GM18505 (cell line): ENCODE measurements at regions not wholly inside any gene's neighbourhood (a gene's known extent, or its start where the extent isn't known, plus 50 kb on each side); places are given as distances from the start of the nearest gene placed in this dataset.

Experiments used
- ATAC-seq: cut with Tn5 transposase; IDR thresholded peaks from one replicate; pipeline ENCODE4 v1.9.1; 2021; ENCODE audit not compliant: unreplicated experiment
- POLR2A ChIP-seq: IDR thresholded peaks from 4 replicates; pipeline ENCODE4 v1.6.1; 2011; ENCODE audit warnings: borderline replicate concordance; ENCODE audit not compliant: insufficient read depth, insufficient read length; ENCODE audit errors: extremely low read depth

GRCh38 chr5:82406205-82406773, 128.1 kb upstream of the RPS23 start:
- no peak for ATAC-seq
- TF ChIP-seq POLR2A = no peak

GRCh38 chr5:82405618-82406204, 127.6 kb upstream of the RPS23 start:
- no peak for TF ChIP-seq POLR2A
- no peak for ATAC-seq

DNA sequence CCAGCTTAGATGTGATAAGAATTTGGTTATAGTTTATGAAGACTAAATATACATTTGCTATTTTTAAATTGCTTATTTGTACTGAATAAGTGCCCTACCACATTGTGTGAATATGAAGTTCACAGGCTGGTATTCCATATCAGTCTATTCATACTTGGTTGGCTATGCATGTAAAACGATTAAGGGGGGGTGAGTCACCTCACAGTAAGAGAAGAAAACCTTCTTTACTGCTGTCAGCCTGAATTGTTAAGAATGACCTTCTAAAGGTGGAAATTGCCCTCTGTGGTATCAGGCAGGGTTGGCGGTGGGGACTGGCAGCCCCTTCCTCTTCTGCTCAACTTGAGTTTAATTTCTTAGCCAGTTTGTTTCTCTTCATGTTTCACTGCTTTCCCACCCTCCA, 127.0 kb upstream of the RPS23 start:
- TF ChIP-seq POLR2A = no peak
- ATAC-seq = no peak

DNA sequence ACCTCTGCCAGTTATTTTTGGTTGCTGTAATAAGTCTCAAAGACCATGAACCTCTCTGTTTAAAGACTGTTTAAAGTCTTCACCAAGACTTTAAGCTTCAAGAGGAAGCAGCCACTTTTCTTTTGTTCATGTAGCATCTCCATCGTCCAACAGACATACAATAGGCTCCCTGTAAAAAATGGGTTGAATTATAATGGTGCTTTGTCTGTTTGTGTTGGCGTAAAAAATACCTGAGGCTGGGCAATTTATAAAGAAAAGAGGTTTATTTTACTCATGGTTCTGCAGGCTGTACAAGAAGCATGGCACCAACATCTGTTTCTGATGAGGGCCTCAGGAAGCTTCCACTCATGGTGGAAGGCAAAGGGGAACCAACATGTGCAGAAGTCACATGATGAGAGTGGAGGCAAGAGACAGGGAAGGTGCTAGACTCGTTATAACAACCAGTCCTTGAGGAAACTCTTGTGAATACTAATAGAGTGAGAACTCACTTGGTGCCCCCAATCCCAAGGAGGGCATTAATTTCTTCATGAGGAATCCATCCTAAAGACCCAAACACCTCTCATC, 126.3 kb upstream of the RPS23 start:
- no peak for ATAC-seq
- no peak for TF ChIP-seq POLR2A

DNA sequence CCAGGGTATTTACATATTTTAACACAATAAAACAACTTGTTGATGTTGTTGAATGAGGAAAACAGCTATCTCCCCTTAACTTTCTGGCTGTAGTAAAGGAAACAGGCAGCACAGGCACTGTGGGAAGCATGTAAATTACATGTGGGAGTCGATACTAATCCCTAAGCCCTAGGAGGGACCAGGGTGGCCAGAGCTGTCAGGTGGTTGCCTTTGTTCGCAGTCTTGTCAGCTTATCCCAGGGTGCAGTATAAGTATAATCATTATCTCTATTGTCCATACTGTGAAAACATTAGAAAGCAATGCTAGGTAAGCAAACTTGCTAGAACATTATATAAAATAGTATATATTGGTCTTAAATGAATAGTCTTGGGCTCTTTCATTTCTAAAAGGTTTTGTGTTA, 125.6 kb upstream of the RPS23 start:
- TF ChIP-seq POLR2A = no peak
- ATAC-seq = no peak

DNA sequence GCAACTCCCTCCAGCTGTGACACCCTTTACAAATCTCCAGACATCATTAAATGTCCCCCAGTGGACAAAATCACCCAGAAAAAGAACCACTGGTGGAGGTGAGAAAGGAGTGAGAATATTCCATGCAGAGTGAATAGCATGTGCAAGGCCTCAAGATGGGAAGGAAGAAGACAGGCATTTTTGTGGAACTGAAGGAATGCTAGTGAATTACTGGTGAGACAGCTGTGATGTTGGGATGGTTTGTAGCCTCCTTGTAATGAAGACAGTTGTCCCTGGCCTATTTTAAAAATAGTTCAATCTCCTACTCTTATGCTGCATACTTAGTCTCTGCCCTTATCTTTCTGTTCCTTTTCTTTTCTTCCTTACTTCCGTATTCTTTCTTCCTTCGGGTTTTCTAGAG, 124.9 kb upstream of the RPS23 start:
- no peak for ATAC-seq
- no peak for TF ChIP-seq POLR2A

DNA sequence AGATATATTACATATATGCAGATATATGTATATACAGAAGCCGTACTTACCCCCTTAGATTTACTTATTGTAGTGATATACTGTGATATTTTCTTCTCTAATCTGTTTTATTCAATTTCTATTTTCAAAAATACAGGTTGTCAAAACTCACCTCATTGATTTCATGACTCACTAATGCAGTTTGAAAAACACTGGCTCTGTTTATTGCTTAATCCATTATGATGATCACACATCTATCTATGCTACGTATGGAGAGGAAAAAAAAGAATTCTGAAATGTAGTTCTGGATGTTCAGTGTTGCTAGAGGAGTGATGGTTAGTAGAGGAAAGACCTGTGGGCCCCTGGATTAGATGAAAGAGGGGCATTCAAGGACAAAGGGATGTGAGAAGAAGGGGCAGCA, 121.0 kb upstream of the RPS23 start:
- TF ChIP-seq POLR2A = no peak
- no peak for ATAC-seq

DNA sequence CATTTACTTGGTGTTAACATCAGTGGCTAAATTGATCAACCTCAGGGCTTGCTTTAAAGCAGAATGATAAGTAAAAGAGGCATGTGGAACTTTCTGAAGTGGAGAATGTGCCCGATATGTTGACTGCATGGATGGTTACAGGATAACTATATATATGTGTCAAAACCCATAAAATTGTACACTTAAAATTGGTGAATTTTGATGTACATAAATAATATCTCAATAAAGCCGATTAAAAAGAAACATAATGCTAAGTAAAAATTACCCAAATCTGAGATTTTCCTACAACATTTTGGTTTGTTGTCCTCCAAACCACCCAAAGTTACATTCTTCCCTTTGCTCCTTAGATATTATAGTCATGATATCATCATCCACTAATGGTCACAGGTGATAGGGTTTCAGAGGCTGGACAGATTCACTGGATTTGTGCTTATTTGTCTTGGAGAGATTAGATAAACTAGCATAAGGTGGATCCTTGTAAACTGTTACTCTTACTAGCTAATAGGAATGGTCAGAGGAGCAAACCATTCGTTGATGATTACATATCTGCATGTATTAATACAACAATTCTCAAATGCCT, 119.7 kb upstream of the RPS23 start:
- no peak for ATAC-seq
- TF ChIP-seq POLR2A = no peak

DNA sequence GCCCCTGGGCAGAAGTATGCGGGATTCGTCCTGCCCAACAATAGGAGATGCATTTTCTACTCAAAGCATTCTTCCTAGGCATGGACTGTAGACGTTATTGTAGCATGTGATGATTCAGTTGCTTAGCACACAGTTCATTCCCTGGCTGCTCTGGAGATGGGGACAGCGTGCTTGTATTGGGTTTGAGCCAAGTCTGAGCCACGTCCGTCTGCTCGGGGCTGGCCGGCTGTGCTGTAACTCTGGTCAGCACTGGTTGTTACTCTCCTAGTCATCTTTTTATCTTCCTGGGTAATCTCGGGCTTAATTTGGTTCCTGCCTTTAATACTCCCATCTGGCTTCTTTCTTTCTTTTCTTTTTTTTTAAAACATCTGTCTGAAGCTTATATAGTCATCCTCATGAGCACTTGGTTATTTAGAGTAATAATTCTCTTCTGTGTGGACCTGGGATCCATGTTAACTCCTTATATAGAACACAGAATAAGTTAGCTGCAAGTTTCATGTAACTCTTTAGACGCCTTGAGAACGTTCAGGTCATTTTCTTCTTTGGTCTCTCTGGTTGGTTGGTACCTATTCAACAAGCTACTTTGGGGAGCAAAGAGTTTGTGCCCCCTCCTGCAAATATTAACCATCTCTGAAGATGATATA, 118.8 kb upstream of the RPS23 start:
- no peak for TF ChIP-seq POLR2A
- no peak for ATAC-seq

DNA sequence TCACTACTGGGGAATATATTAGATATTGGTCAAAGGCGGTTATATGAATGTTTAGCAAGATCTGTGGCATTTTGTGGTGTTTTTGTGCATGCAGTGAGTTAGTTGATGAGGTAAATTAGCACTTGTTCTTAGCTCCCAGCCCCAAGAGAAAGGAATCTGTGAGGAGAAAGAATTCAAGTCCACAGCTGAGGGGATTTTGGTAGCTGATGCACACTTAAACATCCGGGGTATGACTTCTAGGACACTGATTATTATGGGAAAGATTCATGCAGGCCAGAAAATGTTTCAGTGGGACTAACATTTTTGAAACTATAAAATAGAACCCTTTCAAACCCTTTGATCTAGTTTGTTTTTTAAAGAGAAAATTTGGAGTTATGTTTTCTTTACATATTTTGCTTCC, 118.2 kb upstream of the RPS23 start:
- no peak for ATAC-seq
- no peak for TF ChIP-seq POLR2A

- ATAC-seq = no peak
- no peak for TF ChIP-seq POLR2A
These were observed 115.8 kb upstream of the RPS23 start for GRCh38 chr5:82393951-82394350.

GRCh38 chr5:82390088-82390487, 111.9 kb upstream of the RPS23 start:
- no peak for ATAC-seq
- no peak for TF ChIP-seq POLR2A

DNA sequence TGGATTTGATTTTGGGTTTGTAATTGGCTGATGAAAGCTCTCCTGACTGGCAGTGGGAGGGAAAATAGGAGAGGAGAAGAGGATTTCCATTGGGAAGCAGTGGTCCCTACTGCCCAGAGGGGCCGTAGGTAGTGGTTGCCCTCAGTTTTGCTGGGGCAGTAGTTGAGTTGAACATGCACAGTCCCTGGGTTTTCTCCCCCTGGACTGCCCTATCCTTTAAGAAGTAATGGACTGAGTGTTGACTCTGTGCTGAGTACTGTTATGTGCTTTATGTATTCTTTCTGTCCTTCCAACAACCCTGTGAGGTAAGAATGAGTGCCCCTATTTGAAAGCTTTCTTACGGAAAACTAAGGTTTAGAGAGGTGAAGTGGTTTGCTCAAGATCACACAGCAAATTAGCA, 111.2 kb upstream of the RPS23 start:
- no peak for ATAC-seq
- no peak for TF ChIP-seq POLR2A

GRCh38 chr5:82388181-82388580, 110.0 kb upstream of the RPS23 start:
- no peak for ATAC-seq
- TF ChIP-seq POLR2A = no peak
